ENCODE measurements at regions not wholly inside any gene's neighbourhood (a gene's known extent, or its start where the extent isn't known, plus 50 kb on each side); places are given as distances from the start of the nearest gene placed in this dataset.

DNA sequence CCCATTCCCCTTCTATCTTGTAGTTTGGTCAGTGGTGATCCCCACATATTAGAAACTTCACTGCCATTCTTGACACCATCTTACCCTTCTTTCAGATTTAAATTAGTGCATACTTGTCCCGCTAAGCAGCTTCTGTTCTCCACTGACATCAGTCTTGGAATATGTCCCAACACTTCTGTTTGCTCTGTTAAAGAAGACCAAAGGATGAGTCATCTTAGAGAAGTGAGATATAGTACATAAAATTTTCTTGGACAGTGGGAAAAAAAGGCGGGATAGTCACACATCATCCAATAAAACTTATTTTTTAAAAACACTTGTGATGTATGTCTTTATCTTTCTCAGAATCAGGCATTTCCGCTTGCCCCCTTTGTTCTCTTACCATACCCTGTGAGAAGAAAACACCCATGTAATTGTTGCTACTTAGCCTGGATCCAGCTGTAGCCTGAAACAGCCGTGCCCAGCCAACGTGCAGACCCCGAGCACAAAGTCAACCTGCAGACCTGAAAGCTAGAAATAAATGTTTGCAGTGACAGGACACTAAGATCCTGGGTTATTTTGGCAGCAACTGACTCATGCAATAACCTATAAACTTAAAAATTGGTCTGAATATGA is 100.1 kb upstream of the PDE3A start:
- DNase-seq (no peak), ATAC-seq (no peak)
- intact Hi-C loops (cut with DNase I): loop anchor here in 1 of 2 donors (10.0 kb wide), 1 partner anchor 53 kb away; no protein-coding TSS in a partner anchor

DNA sequence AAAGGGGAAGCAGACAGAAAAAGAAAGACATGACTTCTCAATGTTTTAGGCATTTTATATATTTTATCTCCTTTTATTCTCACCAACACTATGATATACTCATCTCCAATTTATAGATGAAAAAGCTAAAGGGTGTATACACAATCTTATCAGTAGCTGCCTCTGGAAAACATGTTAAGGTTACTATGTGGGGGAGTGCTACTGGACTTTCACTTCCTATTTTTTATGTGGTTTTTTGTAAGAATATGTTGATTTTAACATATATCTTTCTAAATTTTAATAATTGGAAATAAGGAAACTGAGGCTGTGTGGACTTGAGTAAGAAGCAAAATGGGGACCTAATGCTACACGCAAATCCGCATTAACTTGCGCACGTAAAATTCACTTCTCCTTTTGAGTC is 99.6 kb upstream of the PDE3A start:
- no peak for ATAC-seq
- intact Hi-C loops (cut with DNase I): loop anchor here in 1 of 2 donors (10.0 kb wide), 1 partner anchor 54 kb away; no protein-coding TSS in a partner anchor

GRCh38 chr12:20269337-20270067 is 98.8 kb upstream of the PDE3A start:
- intact Hi-C loops (cut with DNase I): loop anchor here (5.0 to 10.0 kb wide), 4 partner anchors 53 to 105 kb away; partner anchors contain the start of gene PDE3A (in 1 of the 2)
- no peak for DNase-seq
- ATAC-seq: no peak

More for the DNA sequence above, 99.6 kb upstream of the PDE3A start:
- no peak for DNase-seq

DNA sequence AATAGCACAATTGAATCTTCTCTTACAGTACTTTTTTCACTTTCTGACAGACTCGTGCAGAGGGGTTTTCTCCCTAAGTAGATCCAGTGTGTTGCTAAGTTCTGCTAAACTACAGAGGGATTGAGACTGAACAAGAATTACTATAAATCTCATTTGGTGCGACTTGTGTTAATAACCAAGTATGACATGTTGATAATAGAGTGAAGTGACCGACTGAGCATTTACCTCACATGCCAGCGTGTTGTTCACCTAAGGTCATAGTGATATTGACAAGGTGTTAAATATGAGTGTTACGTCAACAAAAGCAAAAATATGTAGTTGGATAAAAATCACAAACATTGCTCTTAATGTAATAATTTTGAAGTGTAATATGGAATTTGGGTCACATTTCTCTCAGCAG is 97.8 kb upstream of the PDE3A start:
- DNase-seq (no peak), ATAC-seq (no peak)
- intact Hi-C loops (cut with DNase I): loop anchor here (5.0 to 10.0 kb wide), 3 partner anchors 52 to 104 kb away; partner anchors contain the start of gene PDE3A (in 1 of the 2)

- intact Hi-C loops (cut with DNase I): loop anchor here (5.0 to 10.0 kb wide), 3 partner anchors 50 to 103 kb away; partner anchors contain the start of gene PDE3A (in 1 of the 2)
- DNase-seq (no peak), ATAC-seq (peak; percentile 43 to 48)
Observed at GRCh38 chr12:20272161-20272560, 96.2 kb upstream of the PDE3A start.

DNA sequence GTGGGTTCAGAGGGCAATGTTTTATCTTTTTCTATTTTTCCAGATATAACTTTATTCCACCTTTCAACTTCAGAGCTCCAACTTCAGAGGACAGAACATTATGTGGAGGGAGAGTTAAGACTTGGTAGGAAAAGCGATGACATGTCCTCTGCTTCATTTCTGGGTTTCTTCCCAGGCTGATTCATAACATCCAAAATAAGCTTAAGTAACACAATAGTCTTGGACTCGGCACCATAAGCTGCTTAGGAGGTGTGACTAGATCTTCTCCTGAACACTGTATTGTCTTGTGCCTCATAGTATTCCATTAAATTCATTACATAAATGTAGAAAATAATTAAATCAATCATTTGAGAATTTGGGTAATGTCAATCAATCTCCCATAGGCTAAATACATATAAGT is 95.5 kb upstream of the PDE3A start:
- ATAC-seq (peak; percentile 84 to 85), DNase-seq (no peak)
- intact Hi-C loops (cut with DNase I): loop anchor here (5.0 to 10.0 kb wide), 3 partner anchors 50 to 102 kb away; partner anchors contain the start of gene PDE3A (in 1 of the 2)

DNA sequence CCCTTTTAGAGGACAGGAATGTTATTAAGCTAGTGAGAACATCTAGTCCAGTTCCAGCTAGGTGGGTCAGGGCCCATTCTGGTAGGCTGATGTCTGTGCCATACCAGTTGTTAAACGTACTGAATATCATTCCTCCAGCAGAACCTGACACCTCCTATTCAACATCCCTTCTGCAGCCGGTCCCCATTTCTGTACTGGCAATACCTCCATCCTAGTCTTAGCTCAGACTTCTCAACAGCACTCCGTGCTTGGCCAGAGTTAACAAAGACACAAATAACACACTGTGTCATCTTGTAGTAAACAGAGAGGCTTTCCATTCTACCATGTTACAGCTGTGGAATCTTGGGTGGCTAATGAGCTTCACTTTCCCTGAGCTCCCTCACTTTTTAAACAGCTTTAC is 94.3 kb upstream of the PDE3A start:
- no peak for DNase-seq
- intact Hi-C loops (cut with DNase I): loop anchor here (5.0 to 10.0 kb wide), 3 partner anchors 48 to 101 kb away; partner anchors contain the start of gene PDE3A (in 1 of the 2)
- peak in 1 of 2 donors; percentile 64 for ATAC-seq

DNA sequence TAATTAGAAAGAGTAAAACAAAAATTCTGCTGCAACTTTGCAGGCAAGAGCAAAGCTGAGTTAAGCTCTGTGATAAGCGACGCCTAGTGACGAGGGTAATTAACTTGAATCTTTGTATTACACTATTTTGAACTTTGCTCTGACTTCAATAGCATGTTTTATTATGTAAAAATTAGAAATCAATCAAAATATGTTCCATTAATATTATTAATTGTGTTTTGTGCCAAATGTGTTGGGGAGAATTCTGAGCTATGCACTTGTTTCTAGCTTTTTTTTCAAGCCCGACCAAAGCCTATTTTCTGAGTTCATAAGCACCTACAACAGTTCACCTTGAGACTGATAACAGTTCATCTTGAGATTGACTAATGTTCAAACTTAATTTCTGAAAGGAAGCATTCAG is 90.1 kb upstream of the PDE3A start:
- DNase-seq (no peak), ATAC-seq (no peak)
- intact Hi-C loops (cut with DNase I): loop anchor here in 1 of 2 donors (10.0 kb wide), 1 partner anchor 97 kb away; no protein-coding TSS in a partner anchor

DNA sequence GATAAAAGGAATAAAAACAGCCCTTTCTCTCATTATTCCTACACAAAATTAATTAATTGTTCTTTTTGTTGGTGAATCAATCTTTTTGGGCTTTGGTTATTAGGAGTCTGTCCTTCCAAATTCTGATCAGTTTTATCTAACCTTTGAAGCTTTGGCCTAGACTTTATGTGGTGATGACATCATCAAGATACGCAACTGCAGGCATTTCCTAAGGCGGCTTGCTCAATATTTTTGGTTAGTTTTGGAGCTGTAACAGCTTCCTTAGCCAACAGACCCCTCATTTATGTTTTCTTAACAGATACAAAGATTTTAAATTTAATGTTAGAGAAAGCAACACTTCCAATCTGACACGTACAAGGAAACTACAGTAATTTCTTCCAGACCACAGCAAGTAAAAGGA is 87.8 kb upstream of the PDE3A start:
- DNase-seq: no peak
- intact Hi-C loops (cut with DNase I): no loop called here
- ATAC-seq: no peak

DNA sequence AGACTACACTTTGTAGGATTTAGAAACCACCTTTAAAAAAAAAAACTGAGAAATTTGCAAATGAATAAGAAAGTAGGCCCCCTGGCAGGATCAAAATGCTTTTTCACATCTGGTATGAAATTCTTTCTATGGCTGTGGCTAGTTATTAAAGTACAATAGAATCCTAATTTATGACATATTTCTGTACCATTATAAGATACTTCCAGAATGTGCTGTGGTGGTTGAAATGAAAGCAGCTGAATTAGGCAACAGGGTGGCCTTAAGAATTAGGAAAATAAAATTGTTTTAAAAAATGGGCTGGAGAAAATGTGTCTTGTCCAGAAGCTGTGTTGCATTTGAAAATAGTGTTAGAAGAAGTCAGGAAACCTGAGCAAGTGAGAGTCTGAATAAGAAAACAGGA is 85.9 kb upstream of the PDE3A start:
- intact Hi-C loops (cut with DNase I): no loop called here
- ATAC-seq (no peak), DNase-seq (no peak)

- DNase-seq (no peak), ATAC-seq (no peak)
- intact Hi-C loops (cut with DNase I): no loop called here
Observed at GRCh38 chr12:20283482-20283881, 84.9 kb upstream of the PDE3A start.

DNA sequence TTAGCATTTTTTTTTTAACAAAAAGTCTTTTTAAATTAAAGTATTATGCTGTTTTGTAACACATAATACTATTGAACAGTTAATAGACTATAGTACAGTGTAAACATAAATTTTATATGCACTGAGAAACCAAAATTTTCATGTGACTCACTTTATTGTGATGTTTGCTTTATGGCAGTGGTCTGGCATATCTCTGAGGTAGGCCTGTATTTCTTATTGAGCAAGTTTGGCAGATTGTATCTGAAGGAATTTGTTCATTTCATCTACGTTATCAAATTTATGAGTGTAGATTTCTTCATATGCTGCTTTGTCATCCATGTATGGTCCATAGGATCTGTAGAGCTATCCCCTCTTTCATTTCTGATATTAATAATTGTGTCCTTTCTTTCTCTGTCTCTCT is 78.8 kb upstream of the PDE3A start:
- no peak for ATAC-seq
- DNase-seq: no peak
- intact Hi-C loops (cut with DNase I): no loop called here

GRCh38 chr12:20300457-20300856 is 67.9 kb upstream of the PDE3A start:
- ATAC-seq (no peak), DNase-seq (no peak)
- intact Hi-C loops (cut with DNase I): no loop called here

DNA sequence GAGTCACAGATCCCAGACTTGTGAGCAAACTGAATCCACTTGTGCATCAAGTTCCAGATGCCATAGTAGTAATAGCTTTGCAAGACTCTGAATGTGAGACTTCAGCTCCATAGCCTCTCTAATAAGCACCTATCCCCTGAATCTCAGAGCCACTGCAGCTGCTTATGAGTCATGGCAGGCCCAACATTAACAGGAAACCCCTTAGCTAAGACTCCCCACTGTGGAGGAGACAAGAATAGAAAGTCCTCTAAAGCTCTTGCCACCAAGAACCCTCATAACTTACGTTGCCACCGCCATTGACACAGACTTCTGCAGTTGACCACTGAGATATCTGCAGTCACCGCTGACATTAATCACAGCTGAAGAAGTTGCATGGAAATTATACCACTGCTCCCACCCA is 62.9 kb upstream of the PDE3A start:
- DNase-seq (no peak), ATAC-seq (no peak)
- intact Hi-C loops (cut with DNase I): no loop called here

DNA sequence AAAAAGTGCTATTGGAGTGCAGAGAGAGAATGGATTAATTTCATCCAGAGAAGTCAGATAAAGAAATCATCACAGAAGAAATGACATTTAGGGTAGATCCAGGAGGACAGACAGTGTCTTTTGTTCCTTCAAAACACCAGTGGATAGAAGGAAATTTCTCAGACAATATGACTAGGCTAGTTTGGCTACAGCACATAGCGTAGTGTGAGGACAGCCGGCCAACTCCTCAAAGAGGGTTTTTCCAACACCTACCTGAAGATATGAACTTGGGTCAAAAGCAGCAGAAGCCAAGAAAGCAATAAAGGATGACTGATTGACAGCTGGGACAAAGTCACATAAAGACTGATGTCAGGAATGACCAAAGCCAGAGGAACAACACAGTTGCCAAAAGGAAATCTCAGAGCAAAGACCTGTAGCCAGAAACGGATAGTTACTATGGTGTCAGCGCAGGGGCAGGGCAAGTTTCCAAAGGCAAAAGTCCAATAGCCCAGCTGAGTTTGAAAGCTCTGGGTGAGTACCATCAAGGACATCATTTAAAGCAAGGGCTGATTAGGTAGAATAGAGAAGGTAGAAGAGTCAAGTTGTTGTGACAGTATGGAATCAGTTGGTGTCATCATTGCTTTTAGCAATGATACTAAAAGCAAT is 58.7 kb upstream of the PDE3A start:
- peak; percentile 73 to 87 for ATAC-seq
- intact Hi-C loops (cut with DNase I): no loop called here
- DNase-seq: peak; percentile 50

DNA sequence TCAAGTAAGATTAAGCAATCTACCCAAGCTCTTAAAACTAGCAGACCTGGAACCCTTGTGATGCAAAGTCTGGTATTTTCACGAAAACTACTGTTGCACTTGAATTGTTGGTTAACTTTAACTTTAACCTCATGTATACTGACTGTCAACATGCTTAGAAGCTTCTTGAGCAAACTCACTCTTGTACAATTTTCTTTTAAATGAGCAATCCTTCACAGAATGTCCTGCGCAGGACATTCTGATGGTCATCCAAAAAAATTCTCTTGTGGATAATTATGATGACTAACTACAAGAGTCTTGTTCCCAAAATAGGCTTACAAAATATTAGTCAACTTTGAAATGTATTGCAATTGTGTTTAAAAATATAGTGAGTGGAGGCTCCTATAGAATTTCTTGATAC is 54.0 kb upstream of the PDE3A start:
- DNase-seq (no peak), ATAC-seq (peak; percentile 55 to 83)
- intact Hi-C loops (cut with DNase I): no loop called here

- DNase-seq: no peak
- intact Hi-C loops (cut with DNase I): no loop called here
- ATAC-seq: no peak
Observed at GRCh38 chr12:20317554-20317953, 50.8 kb upstream of the PDE3A start.

Measured in left cardiac atrium (tissue), 4 donors.